NCI-H460 (cell line): ENCODE measurements at regions not wholly inside any gene's neighbourhood (a gene's known extent, or its start where the extent isn't known, plus 50 kb on each side); places are given as distances from the start of the nearest gene placed in this dataset.
"Not testable (repeated sequence)": the region's sequence is repeated elsewhere in the genome, so short reads cannot be mapped to it uniquely, and the experiment has no call there.

Experiments
- DNase-seq: peaks from one replicate; pipeline ENCODE4 v3.0.0-alpha.2; 2016; ENCODE audit warnings: low read depth; ENCODE audit errors: extremely low read depth

GRCh38 chr11:43035086-43035485 lies 276.7 kb upstream of the API5 start:
- no peak for DNase-seq

GRCh38 chr11:43053638-43054412 lies 258.0 kb upstream of the API5 start:
- no peak for DNase-seq

- DNase-seq: no peak
Observed at GRCh38 chr11:43067681-43068080, 244.1 kb upstream of the API5 start.

GRCh38 chr11:43071338-43071737 lies 240.5 kb upstream of the API5 start:
- DNase-seq: no peak

GRCh38 chr11:43072096-43072495 lies 239.7 kb upstream of the API5 start:
- DNase-seq: no peak

- DNase-seq: no peak
Observed at GRCh38 chr11:43072911-43073310, 238.9 kb upstream of the API5 start.

GRCh38 chr11:43074810-43075209 lies 237.0 kb upstream of the API5 start:
- no peak for DNase-seq

- DNase-seq: no peak
Observed at GRCh38 chr11:43101113-43101512, 210.7 kb upstream of the API5 start.

GRCh38 chr11:43116071-43116470 lies 195.7 kb upstream of the API5 start:
- DNase-seq: no peak

GRCh38 chr11:43119275-43119970 lies 192.4 kb upstream of the API5 start:
- no peak for DNase-seq

- DNase-seq: no peak
Observed at GRCh38 chr11:43122546-43122945, 189.2 kb upstream of the API5 start.

- no peak for DNase-seq
Observed at GRCh38 chr11:43123443-43123842, 188.4 kb upstream of the API5 start.

- DNase-seq: no peak
Observed at GRCh38 chr11:43124272-43124935, 187.4 kb upstream of the API5 start.

- DNase-seq: no peak
Observed at GRCh38 chr11:43129329-43129728, 182.5 kb upstream of the API5 start.

GRCh38 chr11:43130616-43131015 lies 181.2 kb upstream of the API5 start:
- DNase-seq: no peak

GRCh38 chr11:43135966-43136534 lies 175.7 kb upstream of the API5 start:
- DNase-seq: no peak

GRCh38 chr11:43138621-43139140 lies 173.1 kb upstream of the API5 start:
- no peak for DNase-seq

GRCh38 chr11:43145653-43146052 lies 166.1 kb upstream of the API5 start:
- DNase-seq: no peak

- DNase-seq: no peak
Observed at GRCh38 chr11:43150697-43151096, 161.1 kb upstream of the API5 start.

- no peak for DNase-seq
Observed at GRCh38 chr11:43164831-43165230, 147.0 kb upstream of the API5 start.

- not testable (repeated sequence) for DNase-seq
Observed at GRCh38 chr11:43165393-43165792, 146.4 kb upstream of the API5 start.
